Activated CD4-positive, alpha-beta memory T cell treated with anti-CD3 and anti-CD28 coated beads, Interleukin-2, amount 10 ng/mL, durations not matched to agents 7 days and 5 days (primary cell): ENCODE measurements at regions not wholly inside any gene's neighbourhood (a gene's known extent, or its start where the extent isn't known, plus 50 kb on each side); places are given as distances from the start of the nearest gene placed in this dataset.

ENCODE experiments used
- CTCF ChIA-PET: fragments of 350-600 bp; sonication (Branson Sonifier 250); formaldehyde crosslinking; loops from one replicate; lab custom pipeline; 2021; ENCODE audit warnings: antibody characterized with exemption, inconsistent platforms; lab: Charles Lee
- POLR2A ChIA-PET: fragments of 350-600 bp; sonication (Branson Sonifier 250); formaldehyde crosslinking; loops from one replicate; lab custom pipeline; 2021; ENCODE audit warnings: antibody characterized with exemption; lab: Charles Lee
- DNase-seq: peaks from one replicate; pipeline ENCODE4 v3.0.0-alpha.2; 2020
- H3K27ac Mint-ChIP-seq: one replicate; pipeline ENCODE4 v1.8.0; 2021; ENCODE audit warnings: mild to moderate bottlenecking, mixed read lengths
- H3K27me3 Mint-ChIP-seq: one replicate; pipeline ENCODE4 v1.8.0; 2021; ENCODE audit warnings: mixed read lengths
- H3K36me3 Mint-ChIP-seq: one replicate; pipeline ENCODE4 v1.8.0; 2021; ENCODE audit warnings: low read depth, mixed read lengths
- H3K4me1 Mint-ChIP-seq: one replicate; pipeline ENCODE4 v1.8.0; 2021; ENCODE audit warnings: mixed read lengths
- H3K4me3 Mint-ChIP-seq: one replicate; pipeline ENCODE4 v1.8.0; 2021; ENCODE audit warnings: mild to moderate bottlenecking, mixed read lengths
- H3K9me3 Mint-ChIP-seq: one replicate; pipeline ENCODE4 v1.8.0; 2021; ENCODE audit warnings: mixed read lengths

- ChIA-PET CTCF (interaction anchor here (0.6 to 2.3 kb wide), 3 partner anchors 8 to 447 kb away, joined by 3 to 9 read pairs (median 3); no protein-coding TSS in a partner anchor), POLR2A (no interaction called here)
- no peaks in the 10 kb centered on the region for H3K4me1 Mint-ChIP-seq
- no peak for DNase-seq
- no peak overlapping the region for H3K4me3 Mint-ChIP-seq
- no peaks in the 10 kb centered on the region for H3K9me3 Mint-ChIP-seq
- H3K27me3 Mint-ChIP-seq = peaks cover 14% of the 10 kb centered on the region
- no peak overlapping the region for H3K27ac Mint-ChIP-seq
- H3K36me3 Mint-ChIP-seq = no peaks in the 10 kb centered on the region
Observed at GRCh38 chr4:81914623-81915022, 442.9 kb upstream of the RASGEF1B start.

DNA sequence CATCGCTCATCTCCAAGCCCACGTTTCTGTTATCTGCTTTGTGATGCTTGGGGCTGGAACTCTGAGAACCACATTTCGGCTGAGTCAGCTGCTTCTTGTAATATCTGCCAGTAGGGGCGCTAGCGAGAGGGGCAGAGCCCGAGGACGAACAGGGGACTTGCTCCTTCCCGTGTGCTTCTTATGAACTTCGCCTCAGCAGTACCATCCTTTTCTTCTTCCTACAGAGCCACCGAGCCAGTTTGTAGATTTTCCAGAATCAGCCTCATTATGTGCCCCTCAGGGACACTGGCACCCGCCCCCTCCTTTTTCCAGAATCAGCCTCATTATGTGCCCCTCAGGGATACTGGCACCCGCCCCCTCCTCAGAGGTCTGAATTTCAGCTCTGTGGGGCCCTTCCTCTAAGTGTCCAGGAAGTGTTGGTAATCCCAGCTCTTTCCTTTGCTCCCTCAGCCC is 441.7 kb upstream of the RASGEF1B start:
- ChIA-PET POLR2A (no interaction called here), CTCF (interaction anchor here (0.9 to 2.3 kb wide), 5 partner anchors 9 to 17 kb away, joined by 3 to 9 read pairs (median 4); no protein-coding TSS in a partner anchor)
- Mint-ChIP-seq H3K27me3 (peaks cover 17% of the 10 kb centered on the region), H3K4me3 (no peak overlapping the region), H3K27ac (no peak overlapping the region), H3K9me3 (no peaks in the 10 kb centered on the region), H3K4me1 (no peaks in the 10 kb centered on the region), H3K36me3 (no peaks in the 10 kb centered on the region)
- peak; percentile 48 for DNase-seq

- no peaks in the 10 kb centered on the region for H3K36me3 Mint-ChIP-seq
- no peaks in the 10 kb centered on the region for H3K4me1 Mint-ChIP-seq
- no peak overlapping the region for H3K4me3 Mint-ChIP-seq
- no peak overlapping the region for H3K27ac Mint-ChIP-seq
- peaks cover 15% of the 10 kb centered on the region for H3K27me3 Mint-ChIP-seq
- DNase-seq = no peak
- ChIA-PET CTCF (interaction anchor here (0.9 to 2.3 kb wide), 5 partner anchors 8 to 18 kb away, joined by 3 to 9 read pairs (median 4); no protein-coding TSS in a partner anchor), POLR2A (no interaction called here)
- no peaks in the 10 kb centered on the region for H3K9me3 Mint-ChIP-seq
Observed at GRCh38 chr4:81912376-81913030, 440.8 kb upstream of the RASGEF1B start.

- DNase-seq = no peak
- peaks cover 4% of the 10 kb centered on the region for H3K27me3 Mint-ChIP-seq
- H3K4me1 Mint-ChIP-seq = peaks cover 11% of the 10 kb centered on the region
- ChIA-PET POLR2A (no interaction called here), CTCF (no interaction called here)
- no peak overlapping the region for H3K4me3 Mint-ChIP-seq
- H3K27ac Mint-ChIP-seq = no peak overlapping the region
- no peaks in the 10 kb centered on the region for H3K9me3 Mint-ChIP-seq
- no peaks in the 10 kb centered on the region for H3K36me3 Mint-ChIP-seq
Observed at GRCh38 chr4:81906905-81907304, 435.2 kb upstream of the RASGEF1B start.

DNA sequence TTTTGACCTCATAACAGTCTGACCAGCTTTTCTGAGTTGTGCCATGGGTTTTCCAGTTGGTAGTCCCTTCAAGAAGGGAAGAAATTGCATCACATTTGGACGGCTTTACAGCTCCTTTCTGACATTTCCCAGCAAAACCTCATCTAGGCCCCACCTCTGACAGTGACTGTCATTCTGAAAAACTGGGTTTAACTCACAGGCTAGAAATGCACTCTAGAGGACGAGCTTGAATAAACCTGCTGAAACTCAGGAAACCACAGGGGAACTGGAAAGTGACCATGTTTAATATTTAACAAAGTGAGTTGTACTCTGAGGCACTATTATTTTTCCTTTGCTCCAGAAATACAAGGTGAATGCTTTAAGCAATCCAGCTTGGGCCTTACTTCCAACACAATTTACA is 434.3 kb upstream of the RASGEF1B start:
- ChIA-PET CTCF (interaction anchor here (0.8 kb wide), 1 partner anchor 10 kb away, joined by 3 read pairs; no protein-coding TSS in a partner anchor), POLR2A (no interaction called here)
- H3K4me1 Mint-ChIP-seq = peaks cover 11% of the 10 kb centered on the region
- no peak overlapping the region for H3K4me3 Mint-ChIP-seq
- no peak overlapping the region for H3K27ac Mint-ChIP-seq
- no peaks in the 10 kb centered on the region for H3K36me3 Mint-ChIP-seq
- no peaks in the 10 kb centered on the region for H3K9me3 Mint-ChIP-seq
- DNase-seq = no peak
- H3K27me3 Mint-ChIP-seq = peaks cover 9% of the 10 kb centered on the region

- no peak overlapping the region for H3K4me3 Mint-ChIP-seq
- DNase-seq = no peak
- H3K36me3 Mint-ChIP-seq = no peaks in the 10 kb centered on the region
- POLR2A ChIA-PET = no interaction called here
- H3K27ac Mint-ChIP-seq = no peak overlapping the region
- CTCF ChIA-PET = interaction anchor here (1.7 kb wide), 1 partner anchor 9 kb away, joined by 4 read pairs; no protein-coding TSS in a partner anchor
- H3K4me1 Mint-ChIP-seq = peaks cover 11% of the 10 kb centered on the region
- H3K9me3 Mint-ChIP-seq = no peaks in the 10 kb centered on the region
- peaks cover 16% of the 10 kb centered on the region for H3K27me3 Mint-ChIP-seq
Observed at GRCh38 chr4:81904121-81904520, 432.4 kb upstream of the RASGEF1B start.

DNA sequence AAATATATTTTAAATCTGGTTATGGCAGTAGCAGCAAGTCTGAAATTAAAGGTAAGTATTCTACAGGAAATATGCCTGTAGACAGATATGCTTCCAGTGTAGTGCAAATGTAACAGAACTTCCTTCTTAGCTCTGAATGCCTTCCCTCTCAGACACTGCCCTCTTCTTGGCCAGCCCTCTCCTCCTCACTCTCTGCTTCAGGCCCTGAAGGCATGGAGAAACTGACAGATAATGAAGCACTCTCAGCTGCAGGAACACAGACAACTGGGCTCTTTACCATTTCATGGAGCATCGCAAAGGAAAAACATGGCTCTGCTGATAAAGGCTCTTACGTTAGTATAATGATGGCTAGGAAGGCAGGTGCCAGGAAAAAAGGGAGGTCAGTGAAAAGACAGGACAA is 431.5 kb upstream of the RASGEF1B start:
- H3K4me3 Mint-ChIP-seq = no peak overlapping the region
- CTCF ChIA-PET = no interaction called here
- no peaks in the 10 kb centered on the region for H3K36me3 Mint-ChIP-seq
- POLR2A ChIA-PET = no interaction called here
- no peak overlapping the region for H3K27ac Mint-ChIP-seq
- H3K4me1 Mint-ChIP-seq = peaks cover 13% of the 10 kb centered on the region
- DNase-seq = no peak
- H3K9me3 Mint-ChIP-seq = no peaks in the 10 kb centered on the region
- peaks cover 13% of the 10 kb centered on the region for H3K27me3 Mint-ChIP-seq

GRCh38 chr4:81898862-81899504 is 427.3 kb upstream of the RASGEF1B start:
- Mint-ChIP-seq H3K4me1 (peaks cover 2% of the 10 kb centered on the region), H3K36me3 (no peaks in the 10 kb centered on the region), H3K27ac (no peak overlapping the region), H3K4me3 (no peak overlapping the region), H3K27me3 (peaks cover 13% of the 10 kb centered on the region), H3K9me3 (no peaks in the 10 kb centered on the region)
- ChIA-PET CTCF (no interaction called here), POLR2A (no interaction called here)
- no peak for DNase-seq

GRCh38 chr4:81896936-81897335 is 425.2 kb upstream of the RASGEF1B start:
- H3K4me3 Mint-ChIP-seq = no peak overlapping the region
- no peaks in the 10 kb centered on the region for H3K9me3 Mint-ChIP-seq
- H3K27ac Mint-ChIP-seq = no peak overlapping the region
- DNase-seq = no peak
- peaks cover 15% of the 10 kb centered on the region for H3K27me3 Mint-ChIP-seq
- CTCF ChIA-PET = no interaction called here
- POLR2A ChIA-PET = no interaction called here
- H3K4me1 Mint-ChIP-seq = peaks cover 2% of the 10 kb centered on the region
- no peaks in the 10 kb centered on the region for H3K36me3 Mint-ChIP-seq

DNA sequence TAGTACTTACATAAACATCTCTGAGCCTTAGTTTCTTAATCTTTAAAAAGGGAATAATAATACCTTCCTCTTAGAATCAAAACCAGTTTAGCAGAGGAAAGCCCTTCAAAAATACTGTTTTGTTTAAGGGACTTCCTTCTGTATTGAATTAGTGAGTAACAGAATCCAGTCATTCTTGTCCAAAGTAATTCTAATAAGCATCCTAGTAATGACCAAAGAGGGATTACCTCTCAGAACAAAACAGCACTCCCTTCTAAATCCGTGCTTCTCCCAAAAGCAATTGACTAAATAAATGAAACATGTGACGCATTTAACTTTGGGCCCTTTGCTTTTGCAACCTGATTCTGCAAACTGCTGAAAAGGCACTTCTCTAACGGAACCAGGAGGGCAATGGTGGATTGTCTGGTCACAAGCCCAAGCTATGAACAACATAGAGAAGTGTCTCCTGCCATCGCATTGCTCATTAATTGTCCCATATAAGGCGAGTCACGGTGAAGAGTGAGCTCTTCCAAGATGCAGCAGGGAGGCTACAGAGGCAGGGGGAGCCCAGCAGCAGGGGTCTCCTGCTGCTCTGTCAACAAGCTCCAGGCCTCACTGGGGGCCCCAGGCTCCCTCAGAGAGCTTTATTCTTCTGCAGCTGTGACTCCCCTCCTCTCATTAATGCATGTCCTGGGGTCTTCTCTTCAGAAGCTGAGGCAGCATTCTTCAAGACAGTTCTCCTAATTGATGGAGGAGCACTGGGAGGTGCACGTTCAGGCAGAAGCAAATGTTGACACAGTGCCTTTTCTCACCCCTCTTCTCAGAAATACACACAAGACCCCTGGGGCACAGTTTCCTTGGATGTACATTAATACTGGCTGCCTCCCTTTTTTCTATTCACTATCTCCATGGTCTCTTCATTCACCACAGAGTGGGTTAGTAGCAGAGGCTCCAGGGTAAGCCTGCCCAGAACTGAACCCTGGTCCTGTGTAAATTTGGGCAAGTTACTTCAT is 419.6 kb upstream of the RASGEF1B start:
- ChIA-PET POLR2A (no interaction called here), CTCF (no interaction called here)
- Mint-ChIP-seq H3K4me3 (no peak overlapping the region), H3K36me3 (no peaks in the 10 kb centered on the region), H3K27me3 (peaks cover 7% of the 10 kb centered on the region), H3K27ac (no peak overlapping the region), H3K4me1 (no peaks in the 10 kb centered on the region), H3K9me3 (no peaks in the 10 kb centered on the region)
- DNase-seq = no peak

- no peak overlapping the region for H3K4me3 Mint-ChIP-seq
- CTCF ChIA-PET = no interaction called here
- no peaks in the 10 kb centered on the region for H3K9me3 Mint-ChIP-seq
- H3K36me3 Mint-ChIP-seq = no peaks in the 10 kb centered on the region
- DNase-seq = no peak
- no peak overlapping the region for H3K27ac Mint-ChIP-seq
- H3K27me3 Mint-ChIP-seq = peaks cover 4% of the 10 kb centered on the region
- H3K4me1 Mint-ChIP-seq = no peaks in the 10 kb centered on the region
- POLR2A ChIA-PET = no interaction called here
Observed at GRCh38 chr4:81884986-81885385, 413.3 kb upstream of the RASGEF1B start.

- no peaks in the 10 kb centered on the region for H3K9me3 Mint-ChIP-seq
- ChIA-PET POLR2A (no interaction called here), CTCF (no interaction called here)
- no peak overlapping the region for H3K4me3 Mint-ChIP-seq
- H3K27me3 Mint-ChIP-seq = peaks cover 4% of the 10 kb centered on the region
- no peaks in the 10 kb centered on the region for H3K4me1 Mint-ChIP-seq
- no peaks in the 10 kb centered on the region for H3K36me3 Mint-ChIP-seq
- no peak overlapping the region for H3K27ac Mint-ChIP-seq
- no peak for DNase-seq
Observed at GRCh38 chr4:81883530-81884450, 412.1 kb upstream of the RASGEF1B start.
